Sigmoid colon (tissue), 6 donors: ENCODE measurements at regions not wholly inside any gene's neighbourhood (a gene's known extent, or its start where the extent isn't known, plus 50 kb on each side); places are given as distances from the start of the nearest gene placed in this dataset.
"Not testable (repeated sequence)": the region's sequence is repeated elsewhere in the genome, so short reads cannot be mapped to it uniquely, and the experiment has no call there.

Source experiments
- DNase-seq: peaks from one replicate; pipeline ENCODE4 v3.0.0-alpha.2; 2019
- H3K27ac ChIP-seq, 4 donors: fragments of 200-600 bp; sonication (generic); one replicate each; pipeline ENCODE4 v1.5.1; 2016 to 2019; ENCODE audit warnings: mild to moderate bottlenecking in 1 of 4
- H3K27me3 ChIP-seq, 3 donors: fragments of 200-600 bp; sonication (generic); one replicate each; pipeline ENCODE4 v1.5.1; 2019; ENCODE audit warnings: mild to moderate bottlenecking in 1 of 3
- H3K36me3 ChIP-seq, 4 donors: fragments of 200-600 bp; sonication (generic); one replicate each; pipeline ENCODE4 v1.5.1; 2016 to 2019
- H3K4me1 ChIP-seq, 4 donors: fragments of 200-600 bp; sonication (generic); one replicate each; pipeline ENCODE4 v1.5.1; 2017 to 2019
- H3K4me3 ChIP-seq, 4 donors: fragments of 200-600 bp; sonication (generic); one replicate each; pipeline ENCODE4 v1.5.1; 2017 to 2019; ENCODE audit warnings: mild to moderate bottlenecking in 2 of 4, moderate library complexity in 1 of 4
- H3K9me3 ChIP-seq, 4 donors: fragments of 200-600 bp in 3 of 4; sonication (generic) in 3 of 4; one replicate each; pipeline versions ENCODE4 v1.5.1 to v1.6.1; 2013 to 2019
- CTCF ChIP-seq, 4 experiments: fragments of 450-650 bp in 3 of 4; fragments of 200-600 bp in 1 of 4; IDR thresholded peaks; one replicate each; pipeline ENCODE4 v1.5.1; 2016 to 2019; ENCODE audit warnings: antibody characterized with exemption in 4 of 4, mild to moderate bottlenecking in 3 of 4, moderate library complexity in 2 of 4
- EP300 ChIP-seq, 4 donors: sonication (generic); formaldehyde crosslinking; IDR thresholded peaks; one replicate each; pipeline ENCODE4 v1.6.1; 2017; ENCODE audit warnings: antibody characterized with exemption in 4 of 4
- POLR2A ChIP-seq, 2 donors: fragments of 450-650 bp; IDR thresholded peaks; one replicate each; pipeline ENCODE4 v1.6.1; 2016; ENCODE audit warnings: antibody characterized with exemption in 2 of 2, mild to moderate bottlenecking in 2 of 2, moderate library complexity in 2 of 2
- POLR2AphosphoS5 ChIP-seq, 4 donors: sonication (generic); formaldehyde crosslinking; IDR thresholded peaks; one replicate each; pipeline ENCODE4 v1.6.1; 2017; ENCODE audit warnings: antibody characterized with exemption in 4 of 4
- WGBS, 2 donors: extraction: QIAGEN DNeasy Blood & Tissue Kit; methylation state at CpG; one replicate each; pipeline ENCODE4 v1.1.7; 2013; 5-methylcytosine and 5-hydroxymethylcytosine counted together
- intact Hi-C: fragments of 100-400 bp; cut with DNase I; formaldehyde crosslinking; loops from one replicate; pipeline ENCODE4 v1.15.1; 2023
- donor health status: healthy with polysubstance abuse.
- donor health status: healthy.

- 72 to 79% methylated on average over 9 of the region's 9 CpGs for WGBS, 2 donors
- intact Hi-C loops, result no loop called here
- TF ChIP-seq CTCF (IDR thresholded peaks at IDR 0.05), result no peak
- TF ChIP-seq POLR2AphosphoS5 (IDR thresholded peaks at IDR 0.05), result peak in 1 of 4 donors; percentile 9
- Histone ChIP-seq H3K9me3 (no peaks in the 10 kb centered on the region), H3K4me3 (no peak overlapping the region), H3K4me1 (peaks cover 0 to 25% (median 12%) of the 10 kb centered on the region in 4 donors), H3K27ac (peak overlapping the region; percentile 4 to 56 (median 34)), H3K36me3 (no peaks in the 10 kb centered on the region), H3K27me3 (no peaks in the 10 kb centered on the region)
- DNase-seq, result no peak
These were observed 178.6 kb upstream of the CCDC54 start for GRCh38 chr3:107198581-107199181.

GRCh38 chr3:107201146-107201545 lies 176.1 kb upstream of the CCDC54 start:
- WGBS, 2 donors, result 92 to 96% methylated on average over 1 of the region's 1 CpG

GRCh38 chr3:107202885-107203284 lies 174.4 kb upstream of the CCDC54 start:
- H3K36me3 ChIP-seq, H3K27ac ChIP-seq, H3K4me3 ChIP-seq, DNase-seq, H3K9me3 ChIP-seq, H3K27me3 ChIP-seq, intact Hi-C loops: not testable (repeated sequence)
- peaks cover 0 to 39% (median 21%) of the 10 kb centered on the region in 4 donors for H3K4me1 ChIP-seq

More at GRCh38 chr3:107201146-107201545, 176.1 kb upstream of the CCDC54 start:
- Histone ChIP-seq H3K4me1 (peaks cover 0 to 25% (median 12%) of the 10 kb centered on the region in 4 donors), H3K4me3 (no peak overlapping the region), H3K36me3 (no peaks in the 10 kb centered on the region), H3K27ac (no peak overlapping the region), H3K27me3 (no peaks in the 10 kb centered on the region), H3K9me3 (no peaks in the 10 kb centered on the region)
- TF ChIP-seq EP300 (IDR thresholded peaks at IDR 0.05) (no peak), POLR2AphosphoS5 (IDR thresholded peaks at IDR 0.05) (no peak), POLR2A (IDR thresholded peaks at IDR 0.05) (no peak), CTCF (IDR thresholded peaks at IDR 0.05) (no peak)
- intact Hi-C loops, result no loop called here
- no peak for DNase-seq

GRCh38 chr3:107204121-107204520 lies 173.1 kb upstream of the CCDC54 start:
- no peaks in the 10 kb centered on the region for H3K27me3 ChIP-seq
- TF ChIP-seq EP300 (IDR thresholded peaks at IDR 0.05), result no peak
- TF ChIP-seq POLR2A (IDR thresholded peaks at IDR 0.05), result no peak
- TF ChIP-seq POLR2AphosphoS5 (IDR thresholded peaks at IDR 0.05), result no peak
- no peak for TF ChIP-seq CTCF (IDR thresholded peaks at IDR 0.05)
- no peak for DNase-seq
- H3K9me3 ChIP-seq, result no peaks in the 10 kb centered on the region
- H3K4me3 ChIP-seq, result no peak overlapping the region
- intact Hi-C loops, result no loop called here
- H3K36me3 ChIP-seq, result no peaks in the 10 kb centered on the region
- H3K4me1 ChIP-seq, result peaks cover 0 to 39% (median 24%) of the 10 kb centered on the region in 4 donors
- no peak overlapping the region for H3K27ac ChIP-seq

GRCh38 chr3:107205358-107205757 lies 171.9 kb upstream of the CCDC54 start:
- DNase-seq, result no peak
- TF ChIP-seq POLR2AphosphoS5 (IDR thresholded peaks at IDR 0.05) (no peak), CTCF (IDR thresholded peaks at IDR 0.05) (no peak), EP300 (IDR thresholded peaks at IDR 0.05) (no peak), POLR2A (IDR thresholded peaks at IDR 0.05) (no peak)
- no peaks in the 10 kb centered on the region for H3K9me3 ChIP-seq
- H3K4me1 ChIP-seq, result peaks cover 0 to 33% (median 25%) of the 10 kb centered on the region in 4 donors
- 60 to 80% methylated on average over 3 of the region's 3 CpGs for WGBS, 2 donors
- H3K27me3 ChIP-seq, result no peaks in the 10 kb centered on the region
- intact Hi-C loops, result no loop called here
- H3K36me3 ChIP-seq, result no peaks in the 10 kb centered on the region
- no peak overlapping the region for H3K27ac ChIP-seq
- no peak overlapping the region for H3K4me3 ChIP-seq
